Hematopoietic multipotent progenitor cell treated with erythropoietin and hydrocortisone succinate and interleukin-3 and kit ligand, for 6 days (in vitro differentiated cells): ENCODE measurements at regions not wholly inside any gene's neighbourhood (a gene's known extent, or its start where the extent isn't known, plus 50 kb on each side); places are given as distances from the start of the nearest gene placed in this dataset.
"Not testable (repeated sequence)": the region's sequence is repeated elsewhere in the genome, so short reads cannot be mapped to it uniquely, and the experiment has no call there.

Experiments
- DNase-seq: peaks from one replicate; pipeline ENCODE4 v3.0.0-alpha.2; 2015

GRCh38 chr2:34656632-34657031, 1057.5 kb upstream of the FAM98A start:
- no peak for DNase-seq

DNA sequence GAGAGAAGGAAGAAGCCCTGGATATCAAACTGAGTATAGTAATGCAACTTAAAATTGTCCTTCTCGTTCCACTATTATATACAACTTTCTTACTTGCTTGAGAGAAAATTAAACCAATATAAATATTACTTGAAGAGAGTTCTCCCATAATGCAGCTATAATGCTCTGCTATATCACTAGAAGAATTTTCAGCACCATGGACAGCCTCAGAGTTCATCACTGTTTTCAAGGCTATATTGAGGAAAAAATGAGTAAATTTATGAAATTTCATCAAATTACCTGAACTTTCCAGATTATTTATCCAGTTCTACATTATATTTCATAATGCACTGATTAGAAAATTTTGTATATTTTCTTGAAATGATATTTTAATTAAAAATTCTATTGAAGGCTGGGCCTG, 1053.5 kb upstream of the FAM98A start:
- peak; percentile 64 for DNase-seq

DNA sequence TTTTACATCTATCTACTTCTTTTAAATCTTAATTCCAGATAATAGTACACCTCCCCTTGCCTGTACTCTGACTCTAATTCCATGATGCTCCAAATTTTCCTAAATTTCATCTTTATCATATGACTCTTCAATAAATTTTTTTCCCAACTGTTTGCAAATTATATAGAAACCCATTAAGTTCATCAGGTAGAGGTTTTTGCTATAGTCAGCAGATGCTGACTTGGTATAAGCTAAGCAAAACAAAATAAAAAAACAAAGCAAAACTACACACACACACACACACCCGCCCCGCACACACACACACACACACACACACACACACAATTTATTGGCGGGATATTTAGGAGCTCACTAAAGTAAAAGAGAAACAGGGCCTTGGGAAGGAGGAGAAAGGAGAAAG, 1047.8 kb upstream of the FAM98A start:
- DNase-seq = no peak

DNA sequence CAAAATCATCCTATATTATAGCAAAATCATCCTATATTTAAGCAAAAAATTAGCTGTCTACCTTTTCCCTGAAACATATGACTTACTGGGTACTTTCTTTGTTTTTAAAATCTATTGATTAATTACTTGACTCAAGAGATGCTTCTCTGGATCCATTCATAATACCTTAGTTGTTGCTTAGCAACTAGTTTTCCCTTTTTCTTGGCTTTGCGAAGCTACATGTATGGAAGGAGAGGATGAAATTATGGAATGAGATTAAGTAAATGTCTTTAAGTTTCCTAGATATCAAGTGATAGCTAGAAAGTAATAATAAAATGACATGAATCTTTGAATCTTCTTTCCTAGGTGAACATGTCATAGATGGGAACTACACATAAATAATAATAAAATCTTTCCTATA, 1033.2 kb upstream of the FAM98A start:
- DNase-seq = no peak

DNA sequence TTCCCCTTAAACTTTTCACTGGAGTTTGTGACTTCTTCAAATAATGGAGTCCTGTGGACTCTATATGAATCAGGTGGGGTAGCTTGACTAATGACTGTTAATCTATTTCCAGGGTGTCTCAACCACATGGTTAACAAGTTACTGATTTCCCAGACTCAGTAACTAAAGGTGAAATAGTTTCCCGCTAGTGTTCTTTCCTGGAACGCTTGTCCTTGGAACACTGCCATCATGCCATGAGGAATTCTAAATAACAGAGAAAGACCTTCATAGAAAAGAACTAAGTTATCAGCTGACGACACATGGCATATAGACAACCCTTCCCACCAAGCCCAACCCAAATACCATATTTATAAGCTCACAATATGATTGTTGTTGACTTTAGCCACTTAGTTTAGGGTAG, 1027.9 kb upstream of the FAM98A start:
- DNase-seq = no peak

GRCh38 chr2:34604164-34604563, 1005.1 kb upstream of the FAM98A start:
- no peak for DNase-seq

GRCh38 chr2:34602262-34602661, 1003.2 kb upstream of the FAM98A start:
- DNase-seq = no peak

GRCh38 chr2:34601561-34601960, 1002.5 kb upstream of the FAM98A start:
- DNase-seq = no peak

DNA sequence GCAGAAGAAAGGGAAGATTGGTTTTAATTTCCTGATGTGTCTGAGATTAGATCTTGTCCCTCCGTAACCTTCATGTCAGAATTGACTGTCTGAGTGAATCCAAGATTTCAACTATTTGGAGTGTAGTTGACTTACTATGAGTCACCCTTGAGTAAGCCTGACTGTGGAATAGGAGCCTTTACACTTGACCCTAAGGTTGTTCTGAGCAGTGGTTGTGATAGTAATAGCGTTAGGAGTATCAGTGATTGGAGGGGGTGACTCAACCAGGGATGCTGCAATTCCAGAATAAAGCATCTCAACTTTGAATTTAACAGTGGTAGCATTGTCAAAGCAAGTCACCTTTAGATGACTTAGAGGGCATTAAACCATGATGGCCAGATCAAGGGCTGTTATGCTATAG, 979.5 kb upstream of the FAM98A start:
- DNase-seq = no peak

DNA sequence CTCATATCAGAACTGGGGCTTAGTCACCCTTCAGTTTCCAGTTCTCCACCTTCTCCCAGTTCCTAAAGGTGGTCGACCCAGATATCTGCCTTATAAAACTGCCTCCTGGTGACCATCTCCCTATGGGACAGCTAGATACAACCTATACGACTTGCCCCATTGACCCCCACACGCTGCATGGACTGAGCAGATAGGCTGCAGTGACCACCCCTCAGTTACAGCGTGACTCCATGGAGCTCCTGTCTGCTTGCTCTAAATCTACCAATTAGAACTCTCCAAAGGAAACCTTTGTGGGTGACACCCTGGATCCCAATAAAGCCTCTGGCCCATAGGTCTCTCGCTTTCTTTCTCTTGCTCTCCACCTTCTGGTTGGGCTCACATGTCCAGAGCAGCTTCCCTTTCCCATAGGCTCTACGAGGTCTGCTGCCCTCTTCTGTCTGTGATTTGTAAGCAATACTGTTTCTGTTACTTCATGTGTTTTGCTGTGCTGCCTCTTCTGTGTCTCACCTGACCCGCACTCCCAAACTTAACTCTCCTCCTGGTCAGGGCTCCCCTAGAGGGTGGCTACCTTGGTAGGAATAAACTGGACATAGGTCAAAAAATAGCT, 971.3 kb upstream of the FAM98A start:
- DNase-seq = peak; percentile 7

- DNase-seq = no peak
Observed at GRCh38 chr2:34567128-34567527, 968.0 kb upstream of the FAM98A start.

DNA sequence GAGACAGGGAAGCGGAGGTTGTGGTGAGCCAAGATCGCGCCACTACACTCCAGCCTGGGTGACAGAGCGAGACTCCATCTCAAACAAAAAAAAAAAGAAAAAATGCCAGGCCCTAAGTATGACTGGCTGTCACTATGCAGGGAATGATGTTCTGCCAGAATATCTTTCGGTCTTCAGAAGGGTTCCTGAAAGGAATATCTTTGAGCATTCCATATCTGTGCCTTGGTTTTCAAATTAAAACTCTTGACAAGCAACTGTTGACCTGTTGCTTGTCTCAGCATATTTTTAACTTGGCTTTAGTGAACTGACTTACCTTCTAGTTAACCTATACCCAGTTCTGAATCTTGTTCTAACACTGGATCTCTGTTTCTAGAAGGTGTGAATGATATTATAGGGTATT, 953.2 kb upstream of the FAM98A start:
- no peak for DNase-seq

- DNase-seq = no peak
Observed at GRCh38 chr2:34549710-34550345, 950.7 kb upstream of the FAM98A start.

DNA sequence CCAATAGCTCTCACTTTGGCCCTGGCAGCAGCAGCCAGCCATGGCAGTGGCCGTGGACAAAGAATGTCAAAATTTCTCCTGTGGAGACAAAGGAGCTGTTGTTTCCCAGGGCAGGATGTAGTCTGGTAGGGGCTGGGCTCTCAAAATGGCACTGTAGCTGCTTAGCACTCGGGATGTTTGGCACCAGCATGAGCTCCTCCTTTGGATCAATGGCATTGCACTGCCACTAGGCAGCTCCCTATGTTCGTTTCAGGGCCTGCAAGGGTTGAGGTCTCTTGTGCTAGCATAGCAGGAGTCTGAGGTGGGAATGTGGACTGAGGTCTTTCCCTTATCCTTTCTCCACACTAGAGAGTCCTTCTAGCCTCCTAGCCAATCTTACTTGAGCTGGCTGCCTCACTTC, 948.8 kb upstream of the FAM98A start:
- no peak for DNase-seq

- no peak for DNase-seq
Observed at GRCh38 chr2:34547340-34547739, 948.2 kb upstream of the FAM98A start.

DNA sequence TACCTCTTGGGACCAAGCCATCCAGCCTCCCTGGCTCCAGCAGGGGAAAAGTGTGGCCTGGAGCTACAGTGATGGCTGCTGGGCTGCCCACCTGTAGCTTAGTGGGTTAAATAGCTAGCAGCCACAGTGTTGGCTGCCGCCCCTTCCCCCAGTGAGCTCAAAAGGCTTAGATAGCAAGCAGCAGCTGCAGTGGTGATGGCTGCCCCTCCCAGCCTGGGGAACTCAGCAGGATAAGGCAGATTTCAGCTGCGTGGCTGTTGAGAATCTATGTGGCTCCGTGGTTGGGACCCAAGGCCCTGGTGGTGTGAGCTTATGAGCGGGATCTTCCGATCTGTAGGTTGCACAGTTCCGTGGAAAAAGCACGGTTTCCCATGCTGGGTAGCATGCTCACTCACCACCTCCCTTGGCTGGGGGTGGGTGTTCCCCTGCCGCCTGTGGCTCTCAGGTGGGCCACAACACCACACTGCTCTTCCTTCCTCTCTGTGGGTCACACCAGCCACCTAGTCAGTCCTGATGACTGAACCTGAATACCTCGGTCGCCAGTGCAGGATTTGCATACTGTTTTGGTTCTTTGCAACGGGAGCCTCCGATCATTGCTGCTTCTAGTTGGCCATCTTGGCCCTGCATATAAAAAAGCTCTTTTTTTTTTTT, 946.5 kb upstream of the FAM98A start:
- DNase-seq = no peak

DNA sequence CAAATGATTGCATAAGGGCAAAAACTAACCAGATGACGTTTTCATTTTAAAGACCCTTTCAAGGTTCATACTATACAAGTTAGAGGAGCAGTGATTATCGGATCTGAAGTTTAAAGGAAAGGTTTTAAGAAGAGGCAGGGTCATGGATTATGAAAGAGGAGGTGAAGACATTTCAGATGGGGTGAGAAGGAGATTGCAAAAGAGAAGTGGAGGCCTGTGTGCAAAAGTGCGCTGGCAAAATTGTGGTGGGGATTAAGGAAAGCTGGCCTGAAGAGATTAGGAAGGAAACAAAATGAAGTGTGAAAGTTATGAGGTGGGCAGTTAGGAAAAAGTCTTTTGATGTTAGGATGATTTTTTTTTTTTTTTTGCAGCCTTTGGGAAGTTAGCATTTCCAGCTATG, 935.7 kb upstream of the FAM98A start:
- no peak for DNase-seq

- no peak for DNase-seq
Observed at GRCh38 chr2:34534341-34534740, 935.2 kb upstream of the FAM98A start.

GRCh38 chr2:34533585-34534183, 934.6 kb upstream of the FAM98A start:
- DNase-seq = no peak

GRCh38 chr2:34529965-34530364, 930.9 kb upstream of the FAM98A start:
- no peak for DNase-seq

- no peak for DNase-seq
Observed at GRCh38 chr2:34523958-34524514, 924.9 kb upstream of the FAM98A start.

DNA sequence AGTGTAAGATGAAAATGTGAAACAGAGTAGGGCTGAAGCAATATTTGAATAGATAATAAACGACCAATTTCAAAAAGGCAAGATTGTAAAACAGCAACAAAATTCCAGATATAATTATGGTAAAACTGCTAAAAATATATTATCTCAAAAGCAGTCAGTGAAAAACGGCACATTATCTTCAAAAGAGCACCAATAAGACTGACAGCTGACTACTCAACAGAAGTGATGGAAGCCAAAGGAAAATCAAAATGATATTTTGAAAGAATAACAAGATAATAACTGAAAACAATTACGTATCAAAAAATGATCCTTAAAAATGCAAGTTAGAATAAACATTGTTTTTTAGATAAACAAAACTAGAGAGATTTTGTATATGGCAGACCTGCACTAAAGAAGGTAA, 920.6 kb upstream of the FAM98A start:
- no peak for DNase-seq

DNA sequence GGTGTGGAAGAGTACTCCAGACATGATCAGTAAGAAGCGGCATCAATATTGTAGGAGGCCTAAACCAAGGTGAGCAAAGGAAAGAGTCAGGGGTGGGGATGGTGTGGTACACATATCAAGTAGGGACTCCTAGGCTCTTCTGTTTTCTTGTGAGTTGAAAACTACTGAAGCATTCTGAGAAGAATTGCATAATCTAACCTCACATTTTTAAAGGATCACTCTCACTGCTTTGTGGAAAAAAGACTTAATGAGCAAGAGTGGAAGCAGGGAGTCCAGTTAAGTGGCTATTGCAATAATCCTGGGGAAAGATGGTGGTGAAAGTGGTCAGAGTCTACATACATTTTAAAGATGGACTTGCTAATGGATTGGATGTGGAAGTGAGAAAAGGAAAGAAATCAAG, 899.5 kb upstream of the FAM98A start:
- no peak for DNase-seq

- DNase-seq = not testable (repeated sequence)
Observed at GRCh38 chr2:34494192-34494591, 895.1 kb upstream of the FAM98A start.
